Endothelial cell of umbilical vein (primary cell): ENCODE measurements at regions not wholly inside any gene's neighbourhood (a gene's known extent, or its start where the extent isn't known, plus 50 kb on each side); places are given as distances from the start of the nearest gene placed in this dataset.

Experiments
- BruUV-seq: library from RNA; stranded (reverse); fragments of 400-500 nt; replicated peaks from 2 replicates; lab custom pipeline; 2021; lab: Mats Ljungman, UMichigan
- CTCF ChIA-PET: fragments of 300-600, 350-600 bp; sonication (Branson Sonifier 250); formaldehyde crosslinking; loops from one replicate; lab custom pipeline; 2021; ENCODE audit warnings: antibody characterized with exemption, inconsistent platforms; lab: Charles Lee
- POLR2A ChIA-PET: fragments of 300-600, 350-600 bp; sonication (Branson Sonifier 250); formaldehyde crosslinking; loops from one replicate; lab custom pipeline; 2021; ENCODE audit warnings: antibody characterized with exemption, inconsistent platforms; lab: Charles Lee
- DNase-seq: peaks from one replicate; pipeline ENCODE4 v3.0.0-alpha.2; 2011; ENCODE audit warnings: low read depth, low spot score
- FAIRE-seq: peaks from 2 replicates; lab custom pipeline; 2011; peaks lifted over from hg19 to GRCh38; lab: Jason Lieb, UNC
- H2AFZ ChIP-seq: 2 replicates; pipeline ENCODE4 v1.6.0; 2012; ENCODE audit warnings: low read depth, low read length, control low read depth, inconsistent platforms
- H3K27ac ChIP-seq: 2 replicates; pipeline ENCODE4 v1.5.1; 2011; ENCODE audit warnings: low read depth, mild to moderate bottlenecking, control low read depth, low read length, moderate library complexity; ENCODE audit not compliant: insufficient read depth
- H3K27me3 ChIP-seq, 2 experiments: 2 replicates each; pipeline versions ENCODE4 v1.6.0 to v1.6.1; 2011; ENCODE audit warnings: low read length in 2 of 2, mixed read lengths in 1 of 2; ENCODE audit not compliant: control insufficient read depth in 2 of 2, insufficient read depth in 2 of 2
- H3K36me3 ChIP-seq, 2 experiments: 2 replicates in 1 of 2; 3 replicates in 1 of 2; pipeline ENCODE4 v1.5.1; 2011; ENCODE audit warnings: low read length in 2 of 2, mild to moderate bottlenecking in 1 of 2, moderate library complexity in 1 of 2; ENCODE audit not compliant: control insufficient read depth in 2 of 2, insufficient read depth in 2 of 2; ENCODE audit errors: extremely low read depth in 1 of 2
- H3K4me1 ChIP-seq: 3 replicates; pipeline ENCODE4 v1.5.1; 2011; ENCODE audit warnings: mild to moderate bottlenecking, low read length; ENCODE audit not compliant: control insufficient read depth, insufficient read depth; ENCODE audit errors: extremely low read depth
- H3K4me2 ChIP-seq: 2 replicates; pipeline ENCODE4 v1.6.1; 2011; ENCODE audit warnings: low read length, control low read depth, mixed read lengths; ENCODE audit not compliant: insufficient read depth
- H3K4me3 ChIP-seq, 3 experiments: fragments of 200-600 bp in 1 of 3; sonication (generic), shearing (Covaris generic) in 1 of 3; replicated peaks in 1 of 3; 2 replicates each; pipeline ENCODE4 v1.5.1; 2011 to 2016; ENCODE audit warnings: control low read depth in 3 of 3, low read length in 3 of 3, mild to moderate bottlenecking in 2 of 3, inconsistent platforms in 1 of 3, low read depth in 1 of 3, moderate library complexity in 1 of 3; ENCODE audit not compliant: insufficient read depth in 1 of 3
- H3K79me2 ChIP-seq: 2 replicates; pipeline ENCODE4 v1.6.0; 2012; ENCODE audit warnings: low read length, inconsistent platforms; ENCODE audit not compliant: control insufficient read depth, insufficient read depth
- H3K9ac ChIP-seq: replicated peaks from 2 replicates; pipeline ENCODE3; 2011; ENCODE audit warnings: low read length, control low read depth; ENCODE audit not compliant: insufficient read depth; ENCODE audit errors: extremely low read depth
- H3K9me1 ChIP-seq: replicated peaks from 3 replicates; pipeline ENCODE4 v1.6.0; 2011; ENCODE audit warnings: mild to moderate bottlenecking, low read length; ENCODE audit not compliant: control insufficient read depth, insufficient read depth; ENCODE audit errors: extremely low read depth
- H3K9me3 ChIP-seq: replicated peaks from 2 replicates; pipeline ENCODE4 v1.5.1; 2012; ENCODE audit warnings: low read length, inconsistent platforms; ENCODE audit not compliant: control insufficient read depth, insufficient read depth
- H4K20me1 ChIP-seq: replicated peaks from 2 replicates; pipeline ENCODE3; 2011; ENCODE audit warnings: mild to moderate bottlenecking, low read length; ENCODE audit not compliant: control insufficient read depth, insufficient read depth; ENCODE audit errors: extremely low read depth
- CTCF ChIP-seq, 2 donors: IDR thresholded peaks; 1 replicate in 1 of 2; 2 replicates in 1 of 2; pipeline ENCODE4 v1.5.1; 2011; ENCODE audit warnings: low read length in 2 of 2, mild to moderate bottlenecking in 2 of 2, moderate library complexity in 2 of 2, control low read depth in 1 of 2, inconsistent platforms in 1 of 2, low read depth in 1 of 2; ENCODE audit not compliant: insufficient read depth in 1 of 2; ENCODE audit errors: extremely low read depth in 1 of 2
- EZH2 ChIP-seq: IDR thresholded peaks from 2 replicates; pipeline ENCODE4 v1.6.1; 2012; ENCODE audit warnings: borderline replicate concordance, low read depth, mild to moderate bottlenecking, moderate library complexity, low read length, inconsistent platforms; ENCODE audit not compliant: severe bottlenecking
- FOS ChIP-seq: IDR thresholded peaks from 2 replicates; pipeline ENCODE4 v1.6.1; 2011; ENCODE audit warnings: mild to moderate bottlenecking, low read length, moderate library complexity, borderline replicate concordance; ENCODE audit not compliant: insufficient read depth
- GATA2 ChIP-seq: IDR thresholded peaks from 2 replicates; pipeline ENCODE4 v1.7.0; 2011; ENCODE audit warnings: low read depth, mild to moderate bottlenecking, moderate library complexity, mixed read lengths, low read length; ENCODE audit not compliant: insufficient read length, insufficient read depth
- JUN ChIP-seq: IDR thresholded peaks from 2 replicates; pipeline ENCODE4 v1.6.1; 2011; ENCODE audit warnings: borderline replicate concordance, low read depth; ENCODE audit not compliant: insufficient read length, insufficient read depth
- MAX ChIP-seq: IDR thresholded peaks from 2 replicates; pipeline ENCODE4 v1.6.1; 2011; ENCODE audit not compliant: insufficient read depth, insufficient read length
- MYC ChIP-seq: IDR thresholded peaks from one replicate; pipeline ENCODE4 v1.6.1; 2011; ENCODE audit warnings: mild to moderate bottlenecking, low read depth, low read length
- POLR2A ChIP-seq: IDR thresholded peaks from 2 replicates; pipeline ENCODE4 v1.6.1; 2012; ENCODE audit warnings: low read depth, mild to moderate bottlenecking, control low read depth, low read length
- POLR2AphosphoS5 ChIP-seq: IDR thresholded peaks from 2 replicates; pipeline ENCODE4 v1.6.1; 2012; ENCODE audit warnings: low read depth, mild to moderate bottlenecking, control low read depth, low read length, moderate library complexity; ENCODE audit not compliant: insufficient read depth
- dilution Hi-C: fragments of 300-500 bp; cut with MboI; formaldehyde crosslinking; loops from one replicate; pipeline ENCODE4 v1.15.0; 2019; ENCODE audit warnings: low sequenced_read_pairs; ENCODE audit not compliant: extremely low pct_ligation_motif_present
- intact Hi-C: fragments of 100-400 bp; cut with micrococcal nuclease; formaldehyde crosslinking; loops from one replicate; pipeline ENCODE4 v1.10.0; 2022

GRCh38 chr10:43961523-43962345 is 313.1 kb upstream of the ZNF32 start:
- Histone ChIP-seq H3K27ac (no peak overlapping the region), H4K20me1 (no peaks in the 10 kb centered on the region), H2AFZ (no peak overlapping the region), H3K79me2 (no peaks in the 10 kb centered on the region), H3K4me2 (no peak overlapping the region), H3K9ac (no peak overlapping the region), H3K36me3 (no peaks in the 10 kb centered on the region), H3K9me1 (no peaks in the 10 kb centered on the region), H3K4me1 (peaks cover 6% of the 10 kb centered on the region), H3K4me3 (no peak overlapping the region), H3K27me3 (no peaks in the 10 kb centered on the region), H3K9me3 (no peaks in the 10 kb centered on the region)
- TF ChIP-seq FOS (no peak), POLR2AphosphoS5 (no peak), CTCF (IDR thresholded peaks at IDR 0.05; ENCODE audit: extremely low read depth in 1 of 2, insufficient read depth in 1 of 2, low read depth in 1 of 2, low read length in 2 of 2) (no peak), MAX (no peak), MYC (no peak), EZH2 (no peak), GATA2 (no peak), POLR2A (no peak), JUN (no peak)
- ChIA-PET POLR2A (no interaction called here), CTCF (interaction anchor here (0.9 kb wide), 1 partner anchor 272 kb away, joined by 3 read pairs; no protein-coding TSS in a partner anchor)
- FAIRE-seq = no peak
- BruUV-seq = no TSS peak
- DNase-seq = no peak
- dilution Hi-C loops (no loop called here), intact Hi-C loops (no loop called here)
